ENCODE measurements at regions not wholly inside any gene's neighbourhood (a gene's known extent, or its start where the extent isn't known, plus 50 kb on each side); places are given as distances from the start of the nearest gene placed in this dataset.
"Not testable (repeated sequence)": the region's sequence is repeated elsewhere in the genome, so short reads cannot be mapped to it uniquely, and the experiment has no call there.

- no peak overlapping the region for H3K4me3 ChIP-seq (ENCODE audit: low read length)
- TF ChIP-seq CTCF (conservative IDR thresholded peaks at IDR 0.05; ENCODE audit: low read depth, low read length), result no peak
- DNase-seq (ENCODE audit: low read depth), result no peak
These were observed 58.9 kb downstream of the OR5AK2 start for GRCh38 chr11:57047610-57048009.

DNA sequence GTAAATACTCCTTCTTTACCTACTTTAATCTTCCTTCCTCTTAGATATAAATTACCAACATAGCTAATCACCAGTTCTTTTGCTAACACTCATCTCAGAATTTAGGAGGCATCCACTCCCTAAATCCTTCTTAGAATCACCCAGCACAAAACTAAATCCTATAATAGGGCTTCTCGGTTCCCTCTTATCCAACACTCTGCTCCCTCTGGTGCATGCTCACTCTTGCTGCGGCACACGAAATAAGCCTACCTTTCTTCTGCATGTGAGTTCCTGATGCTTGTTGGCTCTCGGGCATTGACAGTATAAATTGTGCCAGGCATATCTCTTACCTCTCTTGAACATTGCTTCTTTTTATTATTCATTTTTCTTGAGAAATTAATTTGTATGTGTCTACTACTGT lies 61.0 kb downstream of the OR5AK2 start:
- no peak for DNase-seq (ENCODE audit: low read depth)
- no peak for TF ChIP-seq CTCF (conservative IDR thresholded peaks at IDR 0.05; ENCODE audit: low read depth, low read length)
- H3K4me3 ChIP-seq (ENCODE audit: low read length), result no peak overlapping the region

DNA sequence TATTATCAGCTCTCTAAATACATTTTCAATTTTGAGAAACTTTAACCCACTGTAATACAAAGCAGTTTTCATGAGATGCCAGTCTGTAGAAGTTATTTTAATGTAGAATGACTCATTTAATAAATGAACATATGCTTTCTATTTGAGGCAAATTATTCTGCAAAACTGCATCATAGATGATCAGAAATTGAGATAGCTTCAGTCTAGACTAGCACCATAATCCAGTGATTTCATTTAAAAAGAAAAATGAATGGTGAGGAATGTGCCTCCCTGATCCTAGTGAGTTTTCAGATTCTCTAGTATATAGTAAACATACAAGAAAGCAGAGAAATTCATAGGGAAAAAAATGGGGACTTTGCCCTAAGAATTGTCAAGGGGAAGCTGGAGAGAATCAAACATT lies 66.1 kb downstream of the OR5AK2 start:
- H3K4me3 ChIP-seq (ENCODE audit: low read length), result no peak overlapping the region
- DNase-seq (ENCODE audit: low read depth), result no peak
- TF ChIP-seq CTCF (conservative IDR thresholded peaks at IDR 0.05; ENCODE audit: low read depth, low read length), result no peak

- DNase-seq (ENCODE audit: low read depth), result no peak
- H3K4me3 ChIP-seq (ENCODE audit: low read length), result no peak overlapping the region
- TF ChIP-seq CTCF (conservative IDR thresholded peaks at IDR 0.05; ENCODE audit: low read depth, low read length), result no peak
These were observed 67.0 kb downstream of the OR5AK2 start for GRCh38 chr11:57055744-57056143.

DNA sequence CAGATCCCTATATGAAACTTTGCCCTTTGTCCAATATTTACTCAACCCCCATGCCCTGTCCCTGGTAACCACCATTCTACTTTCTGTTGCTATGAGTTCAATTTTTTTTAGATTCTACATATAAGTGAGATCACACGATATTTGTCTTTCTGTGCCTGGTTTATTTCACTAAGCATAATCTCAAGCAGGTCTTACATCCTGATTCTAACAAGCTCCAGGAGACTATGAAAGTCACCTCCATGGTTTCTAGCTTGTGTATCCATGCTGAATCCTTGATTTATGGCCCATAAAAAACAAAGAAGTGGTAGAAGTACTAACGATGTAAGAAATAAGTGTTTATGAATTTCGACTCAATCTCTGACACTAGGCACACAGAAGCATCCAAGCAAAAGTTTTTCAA lies 68.0 kb downstream of the OR5AK2 start:
- no peak overlapping the region for H3K4me3 ChIP-seq (ENCODE audit: low read length)
- TF ChIP-seq CTCF (conservative IDR thresholded peaks at IDR 0.05; ENCODE audit: low read depth, low read length), result no peak
- DNase-seq (ENCODE audit: low read depth), result no peak

- no peak for TF ChIP-seq CTCF (conservative IDR thresholded peaks at IDR 0.05; ENCODE audit: low read depth, low read length)
- no peak for DNase-seq (ENCODE audit: low read depth)
- H3K4me3 ChIP-seq (ENCODE audit: low read length), result no peak overlapping the region
These were observed 68.8 kb downstream of the OR5AK2 start for GRCh38 chr11:57057561-57057960.

- not testable (repeated sequence) for H3K4me3 ChIP-seq (ENCODE audit: low read length); DNase-seq (ENCODE audit: low read depth)
These were observed 74.2 kb downstream of the OR5AK2 start for GRCh38 chr11:57062957-57063356.

- H3K4me3 ChIP-seq (ENCODE audit: low read length), result no peak overlapping the region
- TF ChIP-seq CTCF (conservative IDR thresholded peaks at IDR 0.05; ENCODE audit: low read depth, low read length), result no peak
- no peak for DNase-seq (ENCODE audit: low read depth)
These were observed 81.2 kb downstream of the OR5AK2 start for GRCh38 chr11:57069942-57070341.

Data from retinal pigment epithelial cell (primary cell).